Stimulated activated CD4-positive, alpha-beta T cell treated with anti-CD3 and anti-CD28 coated beads, Interleukin-1b, Interleukin-23, amount 100 ng/mL, for 1 hour (primary cell): ENCODE measurements at regions not wholly inside any gene's neighbourhood (a gene's known extent, or its start where the extent isn't known, plus 50 kb on each side); places are given as distances from the start of the nearest gene placed in this dataset.

Source experiments
- DNase-seq, 2 donors: peaks; one replicate each; pipeline ENCODE4 v3.0.0-alpha.2; 2020; ENCODE audit warnings: low read depth in 2 of 2

DNA sequence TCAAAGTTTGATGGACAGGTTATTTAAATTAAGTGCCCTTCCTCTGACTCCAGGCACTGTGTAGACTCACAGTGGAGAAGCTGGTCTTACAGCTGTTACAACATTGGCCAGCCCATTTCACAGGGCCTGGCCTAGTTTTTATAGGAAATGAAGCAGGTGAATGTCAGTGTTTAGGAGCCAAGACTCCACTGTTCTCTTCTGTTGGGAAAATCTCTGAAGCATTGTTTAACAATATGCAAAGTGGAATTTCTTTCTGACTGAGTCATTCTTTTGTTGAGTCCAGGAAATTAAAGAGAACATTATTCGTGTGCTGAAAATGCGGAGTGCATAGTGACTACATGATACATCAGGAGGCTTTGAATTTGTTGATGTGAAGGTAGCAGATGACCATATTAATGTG, 64.7 kb downstream of the ARRDC4 start:
- DNase-seq, result no peak

DNA sequence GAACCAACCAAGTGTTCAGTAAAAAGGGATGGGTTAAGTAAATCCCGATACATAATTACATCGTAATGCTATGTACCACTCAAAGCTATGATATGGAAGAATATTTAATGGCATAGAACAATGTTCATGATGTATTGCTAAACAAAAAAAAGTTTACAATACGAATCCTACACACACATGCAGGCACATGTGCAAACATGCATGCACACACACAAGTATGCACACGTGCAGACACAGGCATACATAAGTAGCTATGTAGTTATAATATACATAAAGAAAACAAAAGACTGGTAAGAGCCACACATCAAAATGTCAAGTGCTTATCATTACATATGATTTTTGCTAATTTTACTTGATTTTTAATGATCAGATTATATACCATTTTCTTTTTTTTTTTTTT, 74.2 kb downstream of the ARRDC4 start:
- no peak for DNase-seq

DNA sequence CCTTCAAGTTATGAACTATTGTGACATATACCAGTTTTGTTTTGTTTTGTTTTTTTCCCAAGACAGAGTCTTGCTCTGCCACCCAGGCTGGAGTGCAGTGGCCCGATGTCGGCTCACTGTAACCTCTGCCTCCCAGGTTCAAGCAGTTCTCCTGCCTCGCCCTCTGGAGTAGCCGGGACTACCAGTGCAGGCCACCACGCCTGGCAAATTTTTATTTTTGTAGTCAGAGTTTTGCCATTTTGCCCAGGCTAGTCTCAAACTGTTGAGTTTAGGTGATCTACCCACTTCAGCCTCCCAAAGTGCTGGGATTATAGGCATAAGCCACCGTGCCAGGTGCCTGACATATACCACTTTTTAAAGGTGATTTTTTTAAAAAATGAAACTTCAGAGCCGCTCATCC, 74.6 kb downstream of the ARRDC4 start:
- no peak for DNase-seq

DNA sequence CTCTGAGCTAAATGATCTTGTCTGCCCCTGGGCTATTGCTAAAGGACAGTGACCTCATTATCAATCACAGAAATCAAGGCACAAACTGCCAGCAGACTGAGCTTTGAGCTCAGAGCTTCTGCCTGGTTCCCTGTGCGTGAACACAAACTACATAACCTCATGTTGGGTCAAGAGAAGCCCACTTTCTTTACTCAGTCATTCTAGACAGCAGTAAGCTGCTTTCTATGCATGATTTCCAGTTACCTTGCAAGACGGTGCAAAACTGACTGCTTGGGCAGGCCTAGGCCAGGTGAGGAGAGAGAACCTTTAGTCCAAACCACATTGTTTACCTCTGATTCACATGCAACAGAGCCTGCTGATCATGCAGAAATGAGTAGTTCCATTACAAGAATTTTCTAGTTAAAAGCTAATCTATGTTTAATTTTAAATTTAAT, 75.1 kb downstream of the ARRDC4 start:
- no peak for DNase-seq

DNA sequence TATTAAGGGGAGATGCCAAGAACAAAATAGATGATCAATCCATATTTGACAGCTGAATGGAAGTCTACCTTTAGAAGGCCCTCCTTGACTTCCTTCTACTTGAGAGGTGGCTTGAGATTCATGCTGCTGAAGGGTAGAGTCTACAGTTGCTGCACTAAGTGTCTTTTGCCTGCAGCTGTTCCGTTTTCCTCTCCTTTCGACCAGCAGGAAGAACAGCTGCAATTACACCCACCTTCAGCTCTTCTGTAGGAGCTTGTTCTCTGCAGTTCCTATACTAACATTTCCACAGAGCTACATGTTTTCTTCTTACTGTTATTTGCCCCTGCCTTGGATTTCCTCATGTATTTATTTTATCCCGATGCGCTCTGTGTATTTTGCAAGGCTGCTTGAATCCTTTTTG, 79.1 kb downstream of the ARRDC4 start:
- no peak for DNase-seq

DNA sequence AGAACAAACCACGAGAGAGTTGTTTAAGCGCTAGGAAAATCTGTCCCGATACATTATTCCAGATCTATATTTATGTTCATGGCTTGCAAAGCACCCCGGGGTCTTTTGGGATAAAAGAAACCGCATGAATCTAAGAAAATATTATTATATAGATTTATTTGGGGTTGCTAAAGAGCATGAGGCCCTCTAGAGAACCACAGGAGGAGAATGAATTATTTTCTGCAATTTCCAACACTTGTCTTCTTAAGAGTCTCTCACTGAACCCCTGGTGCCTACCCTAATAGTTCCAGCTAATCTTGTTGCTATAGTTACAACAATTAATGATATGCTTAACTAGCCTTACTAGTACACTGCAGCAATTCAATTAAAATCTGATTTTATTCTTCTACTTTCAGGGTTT, 79.6 kb downstream of the ARRDC4 start:
- DNase-seq, result no peak

DNA sequence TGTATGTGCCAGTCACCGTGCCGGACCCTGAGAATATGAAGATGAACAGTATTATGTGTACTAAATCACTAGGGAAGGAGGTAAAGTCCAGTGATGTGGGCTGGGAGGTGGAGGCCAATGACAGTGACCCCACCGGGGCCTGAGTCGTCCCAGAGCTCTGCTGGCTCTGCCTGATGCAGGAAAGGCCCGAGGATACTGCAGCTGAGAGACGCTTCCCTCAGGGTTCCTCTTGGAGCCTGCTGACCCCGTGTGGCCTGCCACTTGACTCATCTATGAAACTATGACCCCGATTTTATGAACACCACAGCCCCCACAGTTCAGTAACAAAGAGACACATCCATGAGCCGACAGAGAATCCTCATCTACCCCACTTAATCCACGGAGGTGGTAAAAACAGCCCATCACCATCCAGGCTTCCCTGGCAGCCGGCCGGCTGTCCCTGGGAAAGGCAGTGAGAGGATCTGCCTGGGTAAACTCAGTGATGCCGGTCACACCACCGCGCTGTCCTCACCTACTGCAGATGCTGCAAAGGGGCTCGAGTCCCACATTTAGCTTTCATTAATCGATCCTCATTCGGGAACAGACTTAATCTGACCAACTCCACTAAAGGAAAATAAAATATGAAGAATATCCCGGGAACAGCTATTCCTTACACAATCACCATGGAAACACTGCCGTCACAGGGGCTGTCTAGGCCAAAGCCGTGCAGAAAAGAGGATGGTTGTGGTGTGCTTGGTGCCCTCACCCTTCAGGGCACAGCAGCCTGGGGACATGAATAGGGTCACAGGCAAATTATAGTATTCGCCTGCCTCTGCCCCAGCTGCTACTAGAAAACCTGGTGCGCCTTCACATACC, 82.9 kb downstream of the ARRDC4 start:
- no peak for DNase-seq

DNA sequence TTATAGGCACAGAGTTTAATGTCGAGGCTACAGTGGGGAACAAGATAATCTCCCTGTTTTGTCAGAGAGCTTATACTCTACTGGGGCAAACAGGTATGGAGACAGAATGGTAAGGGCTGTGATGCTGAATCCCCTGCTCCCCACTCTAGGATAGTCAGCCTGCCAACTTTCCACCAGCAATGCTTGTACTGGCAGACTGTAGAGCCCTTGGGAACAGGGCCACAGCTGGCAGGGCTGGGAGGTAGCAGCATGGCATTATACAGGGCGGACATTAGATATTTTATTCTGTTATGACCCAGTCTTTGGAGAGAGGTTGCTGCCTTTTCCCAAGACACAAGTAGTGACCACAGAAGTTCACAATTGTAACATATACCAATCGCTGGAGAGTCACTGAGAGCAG, 91.2 kb downstream of the ARRDC4 start:
- DNase-seq, result no peak

DNA sequence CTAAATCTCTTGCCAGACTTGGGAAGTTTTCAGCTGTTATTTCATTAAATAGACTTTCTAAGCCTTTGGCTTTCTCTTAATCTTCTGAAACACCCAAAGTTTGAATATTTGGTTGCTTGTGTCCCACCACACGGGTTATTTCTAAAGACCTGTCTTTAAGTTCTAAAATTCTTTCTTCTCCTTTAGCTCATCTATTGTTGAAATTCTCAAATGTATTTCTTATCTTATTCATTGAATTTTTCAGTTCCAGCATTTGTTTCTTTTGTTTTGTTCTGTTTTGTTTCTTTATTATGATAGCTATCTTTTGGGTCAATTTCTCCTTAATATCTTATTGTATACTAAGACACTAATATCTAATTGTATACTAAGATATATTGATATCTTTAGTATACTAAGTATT, 97.0 kb downstream of the ARRDC4 start:
- DNase-seq, result no peak

DNA sequence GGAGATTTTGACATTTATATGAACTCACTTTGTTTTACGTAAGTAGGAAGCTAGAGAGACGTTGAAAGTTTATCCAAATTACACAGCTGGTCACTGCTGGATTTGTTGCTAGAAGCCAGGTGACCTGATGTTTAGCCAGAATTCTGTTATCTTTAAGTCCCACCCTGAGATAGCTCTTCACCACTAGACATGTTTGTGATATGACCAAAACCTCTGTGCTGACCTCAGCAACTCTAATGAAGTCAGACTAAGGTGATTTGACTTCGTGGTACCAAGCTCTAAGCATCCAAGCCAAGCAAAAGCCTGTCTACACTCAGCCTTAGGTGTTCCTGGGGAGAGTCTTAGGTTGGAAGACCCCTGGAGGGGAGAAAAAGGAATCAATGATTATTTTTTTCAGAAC, 102.4 kb downstream of the ARRDC4 start:
- no peak for DNase-seq

DNA sequence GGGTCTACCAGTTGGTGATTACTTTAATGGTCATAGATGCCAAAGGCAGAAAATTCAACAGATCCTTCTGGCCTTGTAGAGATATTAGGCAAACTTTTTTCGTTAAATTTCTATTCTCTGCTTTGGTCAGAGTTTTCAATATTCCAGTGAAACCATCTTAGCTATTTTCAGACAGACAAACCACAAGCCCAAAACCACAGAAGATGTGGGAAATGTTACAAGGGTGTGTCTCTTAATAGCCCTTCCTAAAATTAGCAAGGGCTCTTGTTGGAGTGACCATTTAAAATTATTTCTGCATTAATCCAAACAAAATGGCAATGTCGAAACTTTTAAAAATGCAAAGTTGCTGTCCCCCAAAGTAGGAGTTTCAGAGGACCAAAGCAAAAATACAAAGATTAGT, 102.8 kb downstream of the ARRDC4 start:
- no peak for DNase-seq

DNA sequence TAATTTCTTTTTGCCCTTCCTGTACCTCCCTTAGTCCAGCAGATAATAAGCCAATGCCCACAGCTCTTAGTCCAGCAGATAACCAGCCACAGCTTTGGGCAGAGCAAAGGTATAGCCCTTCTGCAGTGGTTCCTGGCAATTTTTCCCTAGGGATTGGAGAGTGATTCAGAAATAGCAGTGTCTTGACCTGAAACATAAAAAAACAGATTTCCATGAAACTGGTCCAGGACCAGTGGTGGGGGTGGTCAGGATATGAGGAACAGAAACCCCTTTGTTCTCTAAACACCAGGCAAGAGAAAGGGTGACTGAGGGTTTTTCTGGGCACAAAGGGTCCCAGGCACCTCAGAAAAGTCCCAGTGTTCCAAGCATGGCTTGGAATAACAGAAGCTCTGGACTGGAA, 103.4 kb downstream of the ARRDC4 start:
- no peak for DNase-seq

DNA sequence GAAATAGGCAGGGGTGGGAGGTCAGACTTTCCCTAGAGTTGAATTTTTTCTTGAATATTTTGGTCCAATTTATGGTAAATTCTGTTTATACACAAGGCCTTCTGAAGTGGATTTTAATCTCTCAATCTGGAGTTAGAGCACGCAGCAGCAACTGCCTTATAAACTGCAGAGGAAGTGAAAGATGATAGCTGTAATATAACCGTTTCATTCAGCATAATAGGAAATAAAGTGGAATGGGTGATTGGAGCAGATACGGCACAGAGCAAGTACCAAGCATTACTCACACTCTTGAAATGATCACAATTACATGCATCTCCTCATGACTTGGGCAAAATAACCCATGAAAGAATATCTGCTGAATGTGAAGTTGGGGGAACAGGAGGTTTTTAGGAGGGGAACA, 106.8 kb downstream of the ARRDC4 start:
- no peak for DNase-seq

DNA sequence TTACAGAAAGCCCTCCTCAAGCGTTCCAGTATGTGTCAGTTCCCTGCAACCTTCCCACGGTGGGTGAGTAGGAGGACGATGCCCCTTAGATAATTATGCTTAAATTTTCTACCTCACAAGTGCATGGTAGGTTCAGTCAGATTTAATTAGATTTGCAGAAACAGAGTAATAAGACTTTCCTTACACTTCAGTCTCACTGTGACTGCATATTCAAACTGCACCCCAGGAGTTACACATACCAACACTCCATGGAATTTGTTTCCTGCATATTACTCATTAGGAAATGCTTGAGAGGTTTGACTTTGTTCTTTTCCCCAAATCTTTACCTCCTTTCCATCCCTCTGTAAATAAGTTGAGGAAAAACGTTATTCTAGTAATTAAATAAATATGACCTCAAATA, 108.8 kb downstream of the ARRDC4 start:
- no peak for DNase-seq

DNA sequence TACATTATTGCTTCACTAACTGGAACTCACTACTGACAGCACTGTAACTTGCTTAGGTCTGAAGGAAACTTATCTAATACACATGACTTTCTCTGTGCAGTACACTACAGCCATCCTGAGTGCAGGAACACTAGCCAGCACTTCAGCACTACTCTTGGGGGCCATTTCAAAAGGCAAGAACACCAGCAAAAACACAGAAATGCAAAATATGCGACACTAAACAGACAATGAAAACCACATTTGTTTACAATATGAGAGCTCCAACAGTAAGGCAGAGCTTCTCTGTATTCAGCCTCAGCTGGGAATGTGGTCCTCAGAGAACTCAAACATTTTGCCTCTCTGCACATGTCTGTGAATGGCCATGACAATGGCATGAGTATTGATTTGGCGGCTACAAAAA, 109.6 kb downstream of the ARRDC4 start:
- no peak for DNase-seq

DNA sequence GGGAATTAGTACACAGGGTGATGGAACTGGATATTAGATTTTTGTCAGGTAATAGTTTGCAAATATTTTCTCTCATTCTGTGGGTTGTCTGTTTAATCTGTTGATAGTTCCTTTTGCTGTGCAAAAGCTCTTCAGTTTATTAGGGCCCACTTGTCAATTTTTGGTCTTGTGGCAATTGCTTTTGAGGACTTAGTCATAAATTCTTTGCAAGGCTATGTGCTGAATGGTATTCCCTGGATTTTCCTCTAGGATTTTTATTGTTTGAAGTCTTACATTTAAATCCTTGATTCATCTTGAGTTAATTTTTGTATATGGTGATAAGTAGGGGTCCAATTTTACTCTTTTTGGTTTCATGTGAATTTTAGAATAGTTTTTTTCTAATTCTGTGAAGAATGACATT, 111.3 kb downstream of the ARRDC4 start:
- no peak for DNase-seq

DNA sequence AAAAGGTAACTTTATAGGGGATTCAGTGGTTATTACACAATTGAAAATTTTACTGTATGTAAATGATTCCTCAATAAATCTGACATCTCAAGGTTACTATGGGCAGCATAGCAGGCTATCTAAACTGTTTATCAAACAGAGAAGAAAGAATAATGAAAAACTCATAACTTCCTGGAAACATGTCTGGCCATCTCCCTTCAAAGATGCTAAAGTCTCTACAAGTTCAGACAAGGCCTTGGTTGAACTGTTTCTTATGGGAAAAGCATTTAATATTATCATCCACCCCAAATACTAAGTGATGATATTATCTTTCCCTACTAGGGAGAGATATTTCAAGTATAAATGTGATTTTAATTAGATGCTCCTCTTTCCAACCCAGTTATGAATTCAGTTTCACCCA, 114.9 kb downstream of the ARRDC4 start:
- DNase-seq, result no peak

DNA sequence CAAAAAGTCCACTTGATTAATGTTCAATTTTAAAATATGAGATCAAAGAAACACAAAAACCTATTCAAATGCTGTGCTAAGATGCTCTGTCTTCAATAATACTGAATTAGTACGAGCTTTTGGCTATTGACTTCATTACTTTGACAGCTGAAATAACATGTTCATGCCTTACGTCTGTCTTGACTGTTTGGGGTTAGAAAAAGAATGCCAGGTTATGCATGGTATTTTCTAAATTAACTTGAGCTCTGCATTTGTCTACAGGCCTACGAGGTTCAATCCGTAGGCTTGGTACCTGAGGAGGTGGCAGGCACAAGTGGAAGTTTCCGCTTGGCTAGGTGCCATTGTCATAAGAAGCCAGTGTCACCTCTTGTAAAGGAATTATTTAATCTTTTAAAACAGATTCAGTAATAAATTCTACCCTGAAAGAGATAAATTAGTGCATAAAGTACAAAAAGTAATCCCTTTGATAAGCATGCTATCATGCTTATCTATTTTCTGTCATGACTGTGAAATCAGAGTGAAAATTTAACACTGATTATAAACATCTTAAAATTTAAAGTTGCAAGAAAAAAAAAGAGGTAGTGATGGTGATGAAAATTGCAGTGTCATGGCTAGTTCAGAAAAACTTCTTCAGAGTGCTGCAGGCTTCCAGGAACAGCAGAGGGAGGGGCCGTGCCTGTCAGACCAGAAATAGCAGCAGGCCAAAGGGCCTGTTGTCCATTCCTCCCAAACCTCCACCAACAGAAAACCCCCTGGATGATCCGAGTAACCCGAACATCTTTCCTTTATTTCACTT, 115.7 kb downstream of the ARRDC4 start:
- no peak for DNase-seq

DNA sequence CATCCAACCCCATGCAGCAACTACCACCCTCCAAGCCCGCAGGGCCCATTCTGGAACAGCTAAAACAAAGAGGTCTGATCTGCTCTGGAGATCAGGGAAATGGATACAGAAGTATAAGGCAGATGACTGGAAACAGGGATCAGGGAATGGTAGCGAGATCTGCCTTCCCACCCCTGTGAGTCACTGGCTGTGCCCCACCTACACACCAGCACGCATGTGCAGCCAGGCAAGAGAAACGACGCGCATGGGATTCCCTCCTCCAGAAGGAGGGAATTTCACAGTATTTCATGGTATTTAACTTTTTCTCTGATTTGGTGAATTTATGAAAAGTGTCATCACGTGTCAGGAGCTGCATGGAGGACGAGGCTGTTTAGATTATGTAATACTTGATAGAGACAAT, 116.7 kb downstream of the ARRDC4 start:
- no peak for DNase-seq

DNA sequence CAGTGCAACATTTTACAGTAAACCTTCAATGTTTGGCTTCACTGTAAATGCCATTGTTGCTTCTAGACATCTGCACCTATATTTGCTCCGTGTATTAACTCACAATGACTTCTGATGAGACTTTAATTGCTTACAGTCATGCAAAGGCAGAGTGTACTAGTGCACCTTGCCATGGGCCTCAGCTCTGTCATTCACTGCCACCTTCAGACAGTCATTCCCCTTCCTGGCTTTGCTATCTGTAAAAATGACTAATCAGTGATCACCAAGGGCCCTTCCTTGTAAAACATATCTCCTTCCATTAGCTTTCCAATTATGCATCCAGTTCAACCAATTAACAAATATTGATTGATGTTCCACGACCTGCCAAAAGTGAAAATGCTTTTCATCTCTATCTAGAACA, 120.3 kb downstream of the ARRDC4 start:
- DNase-seq, result no peak

DNA sequence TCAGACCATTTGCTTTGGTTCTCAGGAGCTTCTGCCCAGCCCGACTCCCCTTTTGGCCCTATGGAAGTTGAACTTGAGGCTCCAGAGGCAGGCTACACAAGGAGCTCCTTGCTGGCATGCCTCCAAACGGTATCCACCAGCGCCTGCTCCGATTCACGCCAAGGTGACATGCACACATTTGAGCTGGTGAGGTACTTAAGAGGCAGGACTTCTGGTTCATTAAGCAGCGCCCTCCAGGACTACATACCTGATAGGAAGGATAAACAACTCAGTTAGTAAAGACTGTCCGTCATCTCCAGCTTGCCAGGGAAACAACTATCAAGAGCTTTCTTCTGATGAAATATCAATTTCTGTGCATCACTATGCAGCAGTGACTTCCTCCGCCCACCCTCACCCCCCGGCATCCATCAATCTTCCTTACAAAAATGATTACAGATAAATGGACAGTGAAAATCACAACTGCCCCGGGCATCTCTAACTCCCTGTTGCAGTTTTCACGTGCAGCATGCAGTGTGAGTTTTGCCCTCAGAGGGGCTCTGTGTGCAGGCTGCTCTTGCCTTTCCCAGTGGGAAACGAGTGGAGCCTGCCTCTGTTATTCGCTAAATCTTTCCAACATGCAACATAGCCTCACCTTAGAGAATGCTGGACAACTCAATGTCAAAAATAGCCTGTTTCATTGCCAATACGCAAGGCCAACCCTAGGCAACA, 122.9 kb downstream of the ARRDC4 start:
- no peak for DNase-seq

DNA sequence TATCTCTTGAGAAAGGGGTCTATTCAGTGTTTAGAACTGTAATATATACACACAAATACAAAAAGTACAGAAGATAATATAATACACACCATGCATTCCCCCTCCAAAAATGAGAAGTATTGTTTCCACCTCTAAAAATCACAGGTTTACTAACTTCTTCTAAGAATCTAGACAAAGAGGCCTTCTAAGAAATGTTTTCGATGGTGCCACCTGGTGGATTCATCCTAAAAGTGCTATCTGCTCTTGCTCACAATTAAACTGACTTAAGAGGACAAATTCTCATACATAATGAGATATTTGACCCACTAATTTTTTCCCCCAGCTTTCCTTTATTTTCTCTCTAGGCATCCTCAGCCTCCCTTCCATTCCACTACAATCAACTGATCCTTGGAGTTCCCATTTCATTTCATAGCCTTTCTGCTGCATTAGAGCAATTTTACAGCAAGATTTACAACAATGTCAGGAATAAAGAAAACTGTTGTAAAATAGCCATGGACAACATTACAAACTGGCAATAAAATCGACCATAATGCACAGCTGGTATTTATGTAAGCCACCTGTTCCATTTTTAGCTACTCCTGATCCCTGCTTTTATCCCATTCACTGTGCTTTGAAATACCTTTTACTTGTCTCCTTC, 124.6 kb downstream of the ARRDC4 start:
- DNase-seq, result no peak
